SK-N-MC (cell line): ENCODE measurements at regions not wholly inside any gene's neighbourhood (a gene's known extent, or its start where the extent isn't known, plus 50 kb on each side); places are given as distances from the start of the nearest gene placed in this dataset.

Experiments used
- DNase-seq: peaks from one replicate; pipeline ENCODE4 v3.0.0-alpha.2; 2011; ENCODE audit warnings: low read depth, low spot score
- H3K27ac ChIP-seq: fragments of 200-600 bp; sonication (generic); 2 replicates; pipeline ENCODE4 v1.5.1; 2016; ENCODE audit warnings: mixed run types
- H3K36me3 ChIP-seq: fragments of 200-600 bp; sonication (generic); 2 replicates; pipeline ENCODE4 v1.6.1; 2017; ENCODE audit warnings: antibody characterized with exemption, low read length, mixed read lengths; ENCODE audit not compliant: insufficient read depth
- H3K4me3 ChIP-seq: fragments of 200-600 bp; sonication (generic); 2 replicates; pipeline ENCODE4 v1.5.1; 2016
- H3K9ac ChIP-seq: fragments of 200-600 bp; sonication (generic); 2 replicates; pipeline ENCODE4 v1.8.0; 2017; ENCODE audit warnings: mixed run types, mixed read lengths; ENCODE audit not compliant: insufficient read length
- H3K9me3 ChIP-seq: fragments of 200-600 bp; sonication (generic); 2 replicates; pipeline ENCODE4 v1.6.1; 2017; ENCODE audit warnings: low read depth, mild to moderate bottlenecking, antibody characterized with exemption, low read length, moderate library complexity, mixed read lengths
- EZH2 ChIP-seq: fragments of 200-600 bp; sonication (generic); IDR thresholded peaks from one replicate; pipeline ENCODE4 v1.6.1; 2017; ENCODE audit warnings: antibody characterized with exemption
- FOXP2 ChIP-seq: optimal IDR thresholded peaks from 2 replicates; pipeline ENCODE3; 2011; ENCODE audit warnings: mild to moderate bottlenecking, moderate library complexity; ENCODE audit not compliant: insufficient read depth; ENCODE audit errors: extremely low read length, control extremely low read depth
- POLR2AphosphoS5 ChIP-seq: IDR thresholded peaks from 2 replicates; pipeline ENCODE4 v1.6.1; 2012; ENCODE audit warnings: mild to moderate bottlenecking, low read depth, low read length, borderline replicate concordance

- no peak overlapping the region for H3K4me3 ChIP-seq
- no peaks in the 10 kb centered on the region for H3K9me3 ChIP-seq
- TF ChIP-seq POLR2AphosphoS5 (no peak), FOXP2 (no peak), EZH2 (no peak)
- H3K36me3 ChIP-seq: no peaks in the 10 kb centered on the region
- H3K9ac ChIP-seq: no peak overlapping the region
- DNase-seq: no peak
- H3K27ac ChIP-seq: no peak overlapping the region
Measured at GRCh38 chr2:123913143-123913735, 111.8 kb upstream of the CNTNAP5 start.

- Histone ChIP-seq H3K36me3 (no peaks in the 10 kb centered on the region), H3K9me3 (no peaks in the 10 kb centered on the region), H3K27ac (no peak overlapping the region), H3K4me3 (no peak overlapping the region), H3K9ac (no peak overlapping the region)
- no peak for DNase-seq
- TF ChIP-seq EZH2 (no peak), FOXP2 (no peak), POLR2AphosphoS5 (no peak)
Measured at GRCh38 chr2:123915380-123915779, 109.7 kb upstream of the CNTNAP5 start.

- DNase-seq: no peak
- no peak overlapping the region for H3K27ac ChIP-seq
- no peak for TF ChIP-seq EZH2
- TF ChIP-seq FOXP2: no peak
- TF ChIP-seq POLR2AphosphoS5: no peak
- H3K9me3 ChIP-seq: no peaks in the 10 kb centered on the region
- no peak overlapping the region for H3K4me3 ChIP-seq
- no peak overlapping the region for H3K9ac ChIP-seq
- no peaks in the 10 kb centered on the region for H3K36me3 ChIP-seq
Measured at GRCh38 chr2:123916051-123916450, 109.0 kb upstream of the CNTNAP5 start.

GRCh38 chr2:123916531-123916930 lies 108.6 kb upstream of the CNTNAP5 start:
- TF ChIP-seq POLR2AphosphoS5 (no peak), EZH2 (no peak), FOXP2 (no peak)
- H3K36me3 ChIP-seq: no peaks in the 10 kb centered on the region
- no peaks in the 10 kb centered on the region for H3K9me3 ChIP-seq
- no peak for DNase-seq
- no peak overlapping the region for H3K4me3 ChIP-seq
- no peak overlapping the region for H3K9ac ChIP-seq
- H3K27ac ChIP-seq: no peak overlapping the region

GRCh38 chr2:123917241-123917640 lies 107.8 kb upstream of the CNTNAP5 start:
- TF ChIP-seq EZH2 (no peak), FOXP2 (no peak), POLR2AphosphoS5 (no peak)
- Histone ChIP-seq H3K9ac (no peak overlapping the region), H3K9me3 (no peaks in the 10 kb centered on the region), H3K4me3 (no peak overlapping the region), H3K36me3 (no peaks in the 10 kb centered on the region), H3K27ac (no peak overlapping the region)
- DNase-seq: no peak

- TF ChIP-seq FOXP2 (no peak), EZH2 (no peak)
- Histone ChIP-seq H3K27ac (no peak overlapping the region), H3K36me3 (no peaks in the 10 kb centered on the region), H3K9me3 (no peaks in the 10 kb centered on the region), H3K9ac (no peak overlapping the region), H3K4me3 (no peak overlapping the region)
- DNase-seq: no peak
Measured at GRCh38 chr2:123928358-123928757, 96.7 kb upstream of the CNTNAP5 start.

- TF ChIP-seq FOXP2 (no peak), EZH2 (no peak), POLR2AphosphoS5 (no peak)
- no peak for DNase-seq
- Histone ChIP-seq H3K27ac (no peak overlapping the region), H3K36me3 (no peaks in the 10 kb centered on the region), H3K9ac (no peak overlapping the region), H3K4me3 (no peak overlapping the region), H3K9me3 (no peaks in the 10 kb centered on the region)
Measured at GRCh38 chr2:123935405-123935804, 89.7 kb upstream of the CNTNAP5 start.

- Histone ChIP-seq H3K27ac (no peak overlapping the region), H3K9ac (no peak overlapping the region), H3K4me3 (no peak overlapping the region), H3K9me3 (0 out of 2 replicates have a peak, but pooled peaks cover 3% of the 10 kb centered on the region), H3K36me3 (no peaks in the 10 kb centered on the region)
- no peak for TF ChIP-seq POLR2AphosphoS5
- TF ChIP-seq FOXP2: no peak
- no peak for TF ChIP-seq EZH2
- no peak for DNase-seq
Measured at GRCh38 chr2:123953846-123954245, 71.2 kb upstream of the CNTNAP5 start.

- Histone ChIP-seq H3K9ac (no peak overlapping the region), H3K27ac (no peak overlapping the region), H3K4me3 (no peak overlapping the region), H3K36me3 (no peaks in the 10 kb centered on the region), H3K9me3 (0 out of 2 replicates have a peak, but pooled peaks cover 2% of the 10 kb centered on the region)
- no peak for DNase-seq
- TF ChIP-seq EZH2 (no peak), POLR2AphosphoS5 (no peak), FOXP2 (no peak)
Measured at GRCh38 chr2:123958011-123958410, 67.1 kb upstream of the CNTNAP5 start.
